Stimulated activated CD8-positive, alpha-beta memory T cell treated with anti-CD3 and anti-CD28 coated beads, Interleukin-7, amount 100 ng/mL, for 48 hours (primary cell): ENCODE measurements at regions not wholly inside any gene's neighbourhood (a gene's known extent, or its start where the extent isn't known, plus 50 kb on each side); places are given as distances from the start of the nearest gene placed in this dataset.

ENCODE experiments used
- DNase-seq, 2 donors: peaks; one replicate each; pipeline ENCODE4 v3.0.0-alpha.2; 2020; ENCODE audit warnings: low read depth in 1 of 2; ENCODE audit errors: extremely low read depth in 1 of 2

DNA sequence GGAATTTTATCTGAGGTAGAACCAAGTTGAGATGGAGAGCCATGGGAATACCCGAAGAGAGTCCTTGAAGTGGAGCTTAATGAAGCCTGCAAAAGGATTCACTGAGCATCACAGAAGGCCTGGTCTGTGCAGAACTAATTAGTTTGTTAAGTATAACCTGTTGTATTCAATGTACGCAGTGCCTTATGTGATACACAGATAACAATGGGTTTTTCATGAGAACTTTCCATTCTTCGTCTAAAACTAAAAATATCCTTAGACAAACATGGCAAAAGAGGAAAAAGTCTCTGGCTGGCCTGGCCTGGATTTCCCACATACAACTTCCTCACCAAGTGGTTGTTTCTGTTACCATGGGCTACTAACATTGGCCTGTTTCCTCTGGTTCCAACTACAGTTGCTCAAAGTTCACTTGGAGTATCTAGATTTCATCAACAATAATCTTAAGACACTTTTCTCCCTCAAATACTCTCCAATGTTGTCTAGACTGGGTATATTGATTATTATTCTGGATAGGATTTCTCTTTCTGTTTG, 237.6 kb upstream of the ZNF462 start:
- no peak for DNase-seq

DNA sequence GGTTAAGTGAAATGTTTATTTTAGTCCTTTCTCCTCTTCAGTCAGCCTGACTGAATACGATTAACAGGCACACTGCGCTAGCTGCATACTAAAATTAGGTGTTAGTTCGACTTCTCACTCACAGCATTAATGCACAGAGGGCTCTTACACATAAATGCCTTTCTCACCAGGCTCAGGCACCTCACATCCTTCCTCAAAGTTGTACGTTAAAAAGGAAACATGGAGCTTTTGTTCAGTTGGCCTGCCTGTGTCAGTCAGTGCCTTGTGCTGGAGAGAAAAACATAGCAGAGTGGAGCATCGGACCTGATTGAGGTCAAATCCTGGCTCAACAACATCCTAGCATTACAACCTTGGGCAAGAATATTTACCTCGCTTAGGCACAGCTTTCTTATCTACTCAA, 236.0 kb upstream of the ZNF462 start:
- no peak for DNase-seq

DNA sequence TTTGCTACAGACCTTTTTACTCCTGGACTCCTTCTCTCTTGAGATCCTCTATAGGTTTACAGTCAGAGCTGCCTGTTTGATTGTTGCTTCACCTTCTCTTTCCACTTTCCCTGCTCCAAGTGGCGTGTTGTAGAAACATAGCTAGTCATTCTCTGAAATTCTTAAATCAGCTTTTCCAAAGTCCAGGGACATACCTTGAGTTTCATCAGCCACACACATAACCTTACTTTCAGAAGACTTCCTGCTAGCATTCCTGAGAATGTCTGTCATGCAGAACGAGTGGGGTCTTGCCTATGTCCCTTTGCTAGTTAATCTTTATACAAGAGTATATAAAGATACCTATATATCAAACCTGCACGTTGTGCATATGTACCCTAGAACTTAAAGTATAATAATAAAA, 230.3 kb upstream of the ZNF462 start:
- DNase-seq: no peak

DNA sequence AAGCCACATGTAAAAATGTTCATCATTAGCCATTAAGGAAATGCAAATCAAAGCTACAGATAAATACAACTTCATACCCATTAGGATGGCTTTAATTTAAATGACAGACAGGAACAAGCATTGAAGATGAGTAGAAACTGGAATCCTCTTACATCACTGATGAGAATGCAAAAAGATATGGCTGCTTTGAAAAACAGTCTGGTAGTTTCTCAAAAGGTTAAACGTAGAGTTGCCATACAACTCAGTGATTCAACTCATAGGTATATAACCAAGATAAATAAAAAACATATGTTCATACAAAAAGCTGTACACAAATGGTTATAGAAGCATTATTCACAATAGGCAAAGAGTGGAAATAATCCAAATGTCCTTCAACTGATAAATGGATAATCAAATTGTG, 228.8 kb upstream of the ZNF462 start:
- no peak for DNase-seq

DNA sequence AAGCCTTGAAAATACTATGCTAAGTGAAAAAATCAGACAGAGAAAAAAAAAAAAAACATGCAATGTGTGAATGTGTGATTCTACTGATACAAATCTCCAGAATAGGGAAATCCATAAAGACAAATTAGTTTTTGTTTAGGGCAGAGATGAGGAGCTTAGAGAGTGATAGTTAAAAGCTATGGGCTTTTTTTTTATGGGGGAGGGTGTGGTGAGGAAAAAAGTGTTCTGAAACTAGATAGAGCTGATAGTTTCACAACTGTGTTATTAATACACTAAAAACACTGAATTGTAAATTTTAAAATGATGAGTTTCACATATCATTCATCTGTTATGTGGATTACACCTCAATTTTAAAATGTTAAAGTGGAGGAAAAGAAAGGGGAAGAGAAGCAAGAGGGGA, 228.3 kb upstream of the ZNF462 start:
- no peak for DNase-seq

DNA sequence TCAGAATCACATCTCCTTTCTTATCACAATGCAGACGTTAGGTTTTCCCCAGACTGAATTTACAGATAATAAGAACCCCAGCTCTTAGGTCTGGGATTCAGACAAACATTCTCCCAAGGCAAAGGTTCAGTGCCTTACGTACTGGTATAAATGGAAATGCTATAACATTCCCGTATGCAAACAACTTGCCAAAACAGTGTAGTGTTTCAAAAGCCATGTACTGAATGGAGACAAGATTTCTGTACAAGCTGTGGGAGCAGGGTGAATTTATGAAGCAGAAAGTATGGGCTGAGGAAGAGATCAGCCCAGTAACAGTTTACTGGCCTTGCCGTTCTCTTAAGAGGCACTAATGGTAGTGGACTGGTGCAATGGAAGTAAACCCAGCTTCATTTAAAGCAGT, 225.5 kb upstream of the ZNF462 start:
- DNase-seq: no peak

DNA sequence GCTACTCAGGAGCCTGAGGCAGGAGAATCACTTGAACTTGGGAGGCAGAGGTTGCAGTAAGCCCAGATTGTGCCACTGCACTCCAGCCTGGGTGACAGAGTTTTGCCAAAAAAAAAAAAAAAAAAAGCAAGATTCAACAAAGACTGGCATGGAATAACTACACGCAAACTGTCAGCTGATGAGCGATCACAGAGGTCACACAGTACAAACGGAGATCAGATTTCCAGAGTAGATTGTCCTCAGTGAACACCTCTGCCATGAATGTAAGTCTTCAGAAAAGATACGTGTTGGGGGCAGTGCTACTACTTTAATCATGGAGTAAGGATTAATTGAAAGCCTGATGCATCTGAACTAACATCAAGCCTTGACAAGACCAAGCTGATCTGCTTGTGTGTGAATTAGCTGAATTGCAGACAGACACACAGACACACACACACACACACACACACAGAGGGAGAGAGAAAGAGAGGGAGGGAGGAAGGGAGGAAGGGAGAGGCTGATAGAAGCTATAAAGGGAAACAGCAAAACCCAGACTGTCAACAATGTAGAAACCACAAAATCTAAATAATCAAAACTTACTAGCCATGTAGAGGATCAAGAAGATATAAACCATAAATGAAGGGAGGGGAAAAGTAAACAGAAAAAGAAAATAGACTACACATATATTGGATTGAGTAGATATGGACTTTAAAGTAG, 222.9 kb upstream of the ZNF462 start:
- no peak for DNase-seq

DNA sequence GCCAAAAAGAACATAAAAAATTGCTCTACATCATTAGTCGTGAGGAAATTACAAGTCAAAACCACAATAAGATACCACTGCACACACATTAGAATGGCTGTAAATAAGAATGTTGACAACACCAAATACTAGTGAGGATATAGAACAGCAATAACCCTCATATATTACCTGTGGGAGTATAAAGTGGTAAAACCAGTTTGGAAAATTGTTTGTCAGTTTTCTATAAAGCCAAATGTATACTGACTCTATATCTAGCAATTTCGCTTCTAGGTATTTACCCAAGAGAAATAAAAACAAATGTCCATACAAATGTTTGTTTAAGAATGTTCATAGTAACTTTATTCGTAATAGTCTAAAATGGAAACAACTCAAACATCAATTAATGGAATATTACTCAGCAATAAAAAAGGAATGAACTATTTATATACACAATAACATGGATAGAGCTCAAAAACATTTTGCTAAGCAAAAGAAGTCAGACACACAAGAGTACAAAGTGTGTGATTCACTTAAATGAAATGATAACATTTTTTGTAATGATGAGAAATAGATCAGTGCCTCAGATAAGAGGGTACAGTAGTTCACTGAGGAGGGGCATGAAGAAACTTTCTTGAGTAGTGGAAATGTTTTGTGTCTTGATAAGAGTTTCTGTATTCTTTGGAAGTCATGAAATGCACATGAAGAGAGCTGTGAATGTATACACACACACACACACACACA, 219.6 kb upstream of the ZNF462 start:
- DNase-seq: no peak

DNA sequence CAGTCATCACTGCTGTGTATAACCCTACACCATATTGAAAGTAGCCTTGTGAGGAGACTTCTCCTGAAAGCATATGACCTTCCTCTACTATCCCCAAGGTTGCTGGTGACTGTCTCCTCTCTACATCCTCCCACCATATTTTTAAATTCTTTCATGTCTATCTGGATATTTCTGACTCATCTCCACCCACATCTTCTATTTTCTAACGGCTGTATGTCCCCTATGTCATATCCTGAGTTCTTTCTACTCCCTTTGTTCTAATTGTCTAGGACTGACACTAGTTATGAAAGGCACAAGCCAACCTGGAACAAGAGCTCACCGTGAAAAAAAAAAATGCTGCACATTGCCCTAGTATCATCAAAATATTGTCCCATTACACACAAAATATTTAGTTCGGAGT, 218.3 kb upstream of the ZNF462 start:
- no peak for DNase-seq

DNA sequence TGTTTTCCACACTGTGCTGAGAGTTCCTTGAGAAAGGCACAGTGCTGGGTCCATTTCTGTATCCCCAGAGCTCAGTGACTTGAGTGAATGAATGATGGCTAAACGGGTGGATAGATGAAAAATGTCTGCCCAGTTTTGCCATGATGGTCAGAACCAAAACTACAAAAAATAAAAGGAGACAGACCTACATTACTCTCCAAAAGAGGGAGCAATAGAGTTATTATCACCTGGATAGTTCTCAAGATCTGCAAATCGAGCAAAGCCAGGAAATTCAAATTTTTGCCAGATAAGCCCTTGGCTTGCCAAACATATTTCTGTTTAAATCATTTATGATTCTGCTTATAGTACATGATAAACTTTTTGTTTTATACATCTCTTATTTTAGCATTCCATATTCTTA, 214.2 kb upstream of the ZNF462 start:
- no peak for DNase-seq

DNA sequence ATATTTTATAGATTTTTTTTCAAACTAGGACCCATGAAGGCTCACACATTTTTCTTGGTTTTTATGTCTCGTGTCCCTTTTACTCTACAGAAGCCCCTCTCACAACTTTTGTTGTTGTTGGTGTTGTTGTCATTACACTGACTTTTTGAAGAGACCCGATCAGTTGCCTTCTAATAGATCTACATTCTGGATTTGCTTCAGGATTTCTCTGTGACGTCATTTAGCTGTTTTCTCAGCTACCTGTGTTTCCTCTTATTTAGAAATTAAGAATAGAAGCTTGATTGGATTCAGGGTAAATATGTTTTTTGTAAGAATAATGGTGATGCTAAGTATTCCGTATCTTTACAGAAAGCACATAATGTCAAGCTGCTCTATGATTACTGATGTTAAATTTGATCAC, 213.3 kb upstream of the ZNF462 start:
- DNase-seq: no peak

DNA sequence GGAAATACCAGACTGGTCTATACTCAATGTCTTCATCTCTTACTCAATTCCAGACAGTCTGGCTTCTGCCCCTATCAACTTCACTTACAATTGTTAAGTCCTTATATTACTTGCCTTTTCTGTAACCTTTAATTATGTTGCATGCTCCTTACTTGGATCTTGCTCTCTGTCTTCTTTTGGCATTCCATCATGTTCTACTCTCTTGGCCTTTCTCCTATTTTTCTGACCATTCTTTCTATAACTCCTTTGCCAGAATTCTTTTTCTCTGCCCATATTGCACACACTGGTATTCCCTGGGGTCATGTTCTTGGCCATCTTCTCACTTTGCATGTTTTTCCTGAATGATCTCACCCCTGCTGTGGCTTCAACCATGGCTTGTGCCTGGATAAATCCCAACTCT, 209.8 kb upstream of the ZNF462 start:
- DNase-seq: no peak

DNA sequence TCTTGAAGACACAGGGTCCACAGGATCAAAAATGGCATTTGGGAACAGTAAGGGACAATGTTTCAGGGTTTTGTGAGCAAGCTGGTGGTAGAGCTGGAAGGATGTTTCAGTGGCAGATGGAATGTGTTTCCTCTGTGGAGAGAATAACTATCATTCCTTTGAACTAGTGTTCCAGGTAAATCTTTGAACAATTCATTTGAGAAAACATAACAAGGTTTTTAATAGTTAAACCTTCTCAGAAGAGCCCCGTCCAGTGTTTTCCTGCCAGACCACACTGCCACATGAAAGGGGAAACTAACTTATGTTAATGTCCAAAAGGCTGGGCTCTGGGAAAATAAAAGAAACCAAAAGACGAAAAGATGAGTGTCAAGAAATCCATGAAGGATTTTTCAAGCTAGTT, 207.0 kb upstream of the ZNF462 start:
- DNase-seq: no peak

DNA sequence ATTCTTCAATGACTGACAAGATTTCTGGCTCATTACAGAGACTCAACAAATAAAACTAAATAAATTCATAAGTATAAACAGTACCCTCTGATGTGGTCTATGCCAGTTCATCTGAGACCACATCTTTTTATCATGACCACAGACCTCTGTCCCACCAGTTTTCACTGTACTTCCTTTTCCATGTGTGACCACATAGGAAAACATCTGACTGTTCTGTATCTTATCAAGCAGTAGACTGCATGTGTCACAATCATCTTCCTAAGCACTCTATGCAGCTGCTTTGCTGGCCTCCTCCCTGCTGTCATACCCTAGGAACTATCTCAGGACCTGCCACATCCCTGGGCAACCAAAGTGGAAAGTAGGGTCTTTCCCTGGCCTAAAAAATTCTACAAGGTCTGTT, 205.0 kb upstream of the ZNF462 start:
- DNase-seq: no peak

DNA sequence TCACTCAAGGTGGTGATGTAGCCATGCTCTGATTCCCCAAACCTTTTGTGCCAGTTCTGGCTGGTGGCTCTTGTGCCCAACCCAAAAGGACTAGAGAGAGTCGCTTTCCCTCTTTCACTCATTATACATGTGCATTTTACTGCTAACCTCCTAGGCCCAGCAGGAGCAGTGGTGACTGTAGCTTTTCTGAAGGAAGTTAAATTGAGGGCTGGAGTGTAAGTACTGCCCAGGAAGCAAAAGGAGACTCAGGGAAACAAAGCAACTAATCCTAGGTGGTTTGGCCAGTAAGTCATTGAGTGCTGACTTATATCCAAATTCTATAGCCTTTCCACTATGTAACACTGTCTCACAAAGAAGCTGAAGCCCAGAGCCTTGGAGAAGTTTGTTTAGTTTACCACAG, 194.4 kb upstream of the ZNF462 start:
- DNase-seq: no peak

DNA sequence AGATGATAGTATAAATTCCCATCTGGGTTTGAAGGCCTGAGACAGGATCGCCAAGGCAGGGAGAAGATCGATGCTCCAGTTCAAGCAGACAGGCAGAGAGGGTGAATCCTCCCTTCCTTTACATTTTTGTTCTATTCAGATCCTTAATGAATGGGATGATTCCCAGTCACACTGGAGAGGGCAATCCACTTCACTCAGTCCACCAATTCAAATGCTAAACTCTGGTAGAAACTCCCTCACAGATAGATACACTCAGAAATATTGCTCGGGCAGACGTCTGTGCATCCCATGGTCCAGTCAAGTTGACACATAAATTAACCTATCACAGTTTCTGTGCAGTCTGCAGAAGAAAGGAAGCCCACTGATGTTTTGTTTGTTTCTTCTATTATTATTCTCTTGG, 193.1 kb upstream of the ZNF462 start:
- DNase-seq: no peak

DNA sequence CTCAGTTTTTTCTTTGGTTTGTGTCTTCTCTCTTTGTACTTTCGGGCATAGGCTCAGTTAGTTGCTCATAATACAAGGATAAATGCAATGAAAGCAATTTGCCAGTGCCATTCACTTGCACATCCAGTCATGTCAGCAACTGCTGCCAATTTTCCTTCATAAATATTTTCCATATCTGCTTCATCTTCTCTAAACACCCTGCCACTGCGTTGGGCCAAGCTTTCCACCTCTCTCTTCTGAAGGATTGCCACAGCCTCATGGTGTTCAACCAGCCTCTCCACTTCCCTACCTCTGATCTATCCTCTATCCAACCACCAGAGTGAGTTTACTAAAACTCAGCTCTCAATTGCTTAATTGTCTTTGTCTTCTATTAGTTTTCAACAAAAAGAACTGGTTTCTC, 192.5 kb upstream of the ZNF462 start:
- no peak for DNase-seq

DNA sequence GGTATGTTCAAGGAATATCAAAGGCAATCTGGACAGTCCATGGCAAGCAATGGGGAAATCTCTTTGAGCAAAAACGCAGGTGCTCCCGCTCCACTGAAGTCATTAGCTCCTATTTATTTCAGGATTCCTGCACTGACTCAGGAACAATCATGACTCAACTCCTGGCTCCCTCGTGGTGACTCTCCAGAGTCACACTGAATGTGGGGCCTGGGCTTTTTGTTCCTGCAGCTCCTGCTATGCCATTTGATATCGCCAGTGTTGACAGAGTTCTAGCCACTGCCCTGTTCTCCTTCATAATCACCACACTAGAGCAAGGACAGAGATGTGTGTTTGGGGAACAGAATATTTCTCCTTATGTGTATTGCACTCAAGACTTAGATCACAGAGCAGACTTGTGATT, 187.2 kb upstream of the ZNF462 start:
- no peak for DNase-seq

DNA sequence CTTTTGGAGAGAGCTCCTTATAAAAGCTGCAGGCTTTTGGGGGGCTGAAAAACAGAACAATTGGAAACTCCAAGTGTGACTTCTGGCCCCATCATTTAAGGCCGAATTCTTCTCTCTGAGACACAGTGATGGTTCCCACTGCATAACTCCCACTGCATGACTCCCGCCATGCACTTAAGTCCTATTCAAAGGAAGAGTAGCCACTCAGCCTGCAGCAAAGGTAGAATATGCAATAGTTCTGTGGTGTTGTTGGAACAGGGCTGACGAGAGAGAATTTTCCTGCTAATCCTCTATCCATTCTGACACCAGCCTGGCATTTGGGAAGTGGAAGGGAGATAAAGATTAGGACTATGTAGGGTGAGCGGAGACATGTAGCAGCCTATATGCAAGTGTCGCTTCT, 185.6 kb upstream of the ZNF462 start:
- DNase-seq: no peak

DNA sequence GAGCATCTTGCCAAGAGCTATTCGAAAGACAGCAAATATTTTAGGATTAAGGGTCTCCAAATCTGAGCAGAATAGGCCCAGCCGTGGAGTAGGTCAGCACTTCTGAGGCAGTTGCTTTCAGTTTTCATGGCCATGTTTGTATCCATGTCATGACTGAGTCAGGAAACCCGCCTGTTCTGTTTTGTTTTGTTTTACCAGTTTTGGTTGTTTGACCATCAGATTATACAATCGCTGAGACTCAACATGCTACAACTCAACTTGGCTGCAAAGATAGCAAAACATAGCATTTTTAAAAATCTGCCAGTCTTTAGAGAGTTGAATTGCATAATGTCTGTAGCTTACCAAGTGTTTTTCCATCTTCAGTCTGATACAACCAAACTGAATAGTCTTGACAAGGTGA, 185.1 kb upstream of the ZNF462 start:
- no peak for DNase-seq

DNA sequence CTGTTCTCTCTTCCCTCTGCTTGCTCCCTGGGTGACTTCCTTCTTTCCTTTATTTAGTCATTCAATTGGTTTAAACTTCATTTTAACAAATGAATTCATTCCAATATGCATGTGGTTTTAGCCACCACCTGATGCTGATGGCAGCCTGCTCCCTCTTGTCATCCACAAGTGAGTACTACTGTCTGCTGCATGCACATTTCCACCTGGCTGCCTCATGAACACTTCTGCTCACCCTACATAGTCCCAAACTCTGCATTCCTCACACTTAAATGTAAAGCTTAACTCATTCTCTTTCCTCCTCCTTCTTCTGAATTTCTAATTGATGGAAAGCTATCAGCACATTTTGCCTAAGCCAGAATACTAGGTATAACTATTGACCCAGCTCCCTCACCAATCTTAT, 184.7 kb upstream of the ZNF462 start:
- DNase-seq: no peak

DNA sequence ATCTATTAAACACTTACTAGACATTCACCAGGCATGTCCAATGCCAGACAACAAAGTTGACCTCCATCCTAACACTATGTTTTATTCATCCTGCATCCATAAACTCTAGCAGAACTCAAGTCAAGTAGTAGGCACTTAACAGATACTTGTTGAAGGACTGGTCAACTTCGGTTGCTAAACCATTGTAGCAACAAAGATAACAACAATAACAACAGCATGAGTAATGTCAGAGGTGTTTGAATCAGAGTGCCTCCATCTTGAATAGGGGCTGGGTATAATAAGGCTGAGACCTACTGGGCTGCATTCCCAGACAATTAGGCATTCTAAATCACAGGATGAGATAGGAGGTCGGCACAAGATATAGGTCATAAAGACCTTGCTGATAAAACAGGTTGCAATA, 180.5 kb upstream of the ZNF462 start:
- no peak for DNase-seq

DNA sequence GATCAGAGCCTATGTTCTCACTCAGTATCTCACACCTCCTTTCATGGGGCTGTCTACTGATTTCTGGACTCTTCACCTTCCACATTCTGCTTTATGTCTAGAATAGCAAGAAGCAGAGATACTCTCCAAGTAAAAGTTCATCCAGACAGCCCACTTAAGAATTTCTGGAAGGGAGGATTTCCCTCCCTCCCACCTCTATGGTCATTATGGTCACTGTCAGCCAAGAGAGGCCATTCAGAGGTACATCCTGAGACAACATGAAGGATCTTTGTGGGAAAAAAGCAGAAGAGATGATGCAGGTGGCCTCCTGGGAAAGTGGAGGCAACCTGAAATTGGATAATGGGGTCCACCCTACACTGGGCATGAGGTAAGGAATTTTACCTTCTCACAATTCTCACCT, 179.5 kb upstream of the ZNF462 start:
- no peak for DNase-seq
